ENCODE measurements at regions not wholly inside any gene's neighbourhood (a gene's known extent, or its start where the extent isn't known, plus 50 kb on each side); places are given as distances from the start of the nearest gene placed in this dataset.

- no peak for DNase-seq (ENCODE audit: low read depth in 2 of 2)
Observed at GRCh38 chr1:37085393-37085792, 51.1 kb upstream of the GRIK3 start.

- DNase-seq (ENCODE audit: low read depth in 2 of 2), result no peak
Observed at GRCh38 chr1:37089750-37090149, 55.4 kb upstream of the GRIK3 start.

- DNase-seq (ENCODE audit: low read depth in 2 of 2), result no peak
Observed at GRCh38 chr1:37090671-37091070, 56.4 kb upstream of the GRIK3 start.

GRCh38 chr1:37092937-37093336, 58.6 kb upstream of the GRIK3 start:
- no peak for DNase-seq (ENCODE audit: low read depth in 2 of 2)

GRCh38 chr1:37094302-37094701, 60.0 kb upstream of the GRIK3 start:
- no peak for DNase-seq (ENCODE audit: low read depth in 2 of 2)

- no peak for DNase-seq (ENCODE audit: low read depth in 2 of 2)
Observed at GRCh38 chr1:37096523-37096922, 62.2 kb upstream of the GRIK3 start.

GRCh38 chr1:37097731-37098130, 63.4 kb upstream of the GRIK3 start:
- DNase-seq (ENCODE audit: low read depth in 2 of 2), result no peak

GRCh38 chr1:37098237-37098636, 63.9 kb upstream of the GRIK3 start:
- no peak for DNase-seq (ENCODE audit: low read depth in 2 of 2)

GRCh38 chr1:37100310-37100709, 66.0 kb upstream of the GRIK3 start:
- DNase-seq (ENCODE audit: low read depth in 2 of 2), result no peak

- DNase-seq (ENCODE audit: low read depth in 2 of 2), result no peak
Observed at GRCh38 chr1:37102656-37103382, 68.5 kb upstream of the GRIK3 start.

- DNase-seq (ENCODE audit: low read depth in 2 of 2), result no peak
Observed at GRCh38 chr1:37105911-37106310, 71.6 kb upstream of the GRIK3 start.

GRCh38 chr1:37107153-37107907, 73.0 kb upstream of the GRIK3 start:
- DNase-seq (ENCODE audit: low read depth in 2 of 2), result no peak

GRCh38 chr1:37108596-37109188, 74.4 kb upstream of the GRIK3 start:
- no peak for DNase-seq (ENCODE audit: low read depth in 2 of 2)

GRCh38 chr1:37112430-37112829, 78.1 kb upstream of the GRIK3 start:
- DNase-seq (ENCODE audit: low read depth in 2 of 2), result no peak

GRCh38 chr1:37113285-37113997, 79.1 kb upstream of the GRIK3 start:
- no peak for DNase-seq (ENCODE audit: low read depth in 2 of 2)

GRCh38 chr1:37118790-37119189, 84.5 kb upstream of the GRIK3 start:
- no peak for DNase-seq (ENCODE audit: low read depth in 2 of 2)

- no peak for DNase-seq (ENCODE audit: low read depth in 2 of 2)
Observed at GRCh38 chr1:37120279-37120678, 86.0 kb upstream of the GRIK3 start.

- no peak for DNase-seq (ENCODE audit: low read depth in 2 of 2)
Observed at GRCh38 chr1:37123276-37124115, 89.2 kb upstream of the GRIK3 start.

- DNase-seq (ENCODE audit: low read depth in 2 of 2), result no peak
Observed at GRCh38 chr1:37124501-37124900, 90.2 kb upstream of the GRIK3 start.

GRCh38 chr1:37125295-37125694, 91.0 kb upstream of the GRIK3 start:
- DNase-seq (ENCODE audit: low read depth in 2 of 2), result no peak

- no peak for DNase-seq (ENCODE audit: low read depth in 2 of 2)
Observed at GRCh38 chr1:37127254-37127748, 93.0 kb upstream of the GRIK3 start.

Measured in stimulated activated CD4-positive, alpha-beta T cell treated with anti-CD3 and anti-CD28 coated beads, Interleukin-15, amount 100 ng/mL, for 48 hours (primary cell).